GM13977 (cell line): ENCODE measurements at regions not wholly inside any gene's neighbourhood (a gene's known extent, or its start where the extent isn't known, plus 50 kb on each side); places are given as distances from the start of the nearest gene placed in this dataset.
A peak's percentile ranks its signal among the peaks of the same experiment; 100 is the strongest.
"Not testable (repeated sequence)": the region's sequence is repeated elsewhere in the genome, so short reads cannot be mapped to it uniquely, and the experiment has no call there.

ENCODE experiments used
- DNase-seq: peaks from one replicate; pipeline ENCODE4 v3.0.0; 2012; ENCODE audit warnings: low spot score
- CTCF ChIP-seq: IDR thresholded peaks from 2 replicates; pipeline ENCODE4 v1.5.1; 2012; ENCODE audit warnings: mild to moderate bottlenecking, control low read depth; ENCODE audit not compliant: insufficient read depth; ENCODE audit errors: extremely low read depth, missing control alignments
- in situ Hi-C: fragments of 300-500 bp; cut with MboI; formaldehyde crosslinking; loops from one replicate; pipeline ENCODE4 v1.12.0; 2022; ENCODE audit warnings: low sequenced_read_pairs, low pct_unique_long_range_greater_than_20kb, mixed read lengths, inconsistent platforms; ENCODE audit not compliant: unreplicated experiment

- in situ Hi-C loops: no loop called here
- no peak for TF ChIP-seq CTCF
Measured at GRCh38 chr6:28661097-28661713, 135.5 kb downstream of the GPX5 start.

GRCh38 chr6:28664870-28665396 is 139.3 kb downstream of the GPX5 start:
- TF ChIP-seq CTCF: no peak
- no peak for DNase-seq
- in situ Hi-C loops: no loop called here

More at GRCh38 chr6:28661097-28661713, 135.5 kb downstream of the GPX5 start:
- DNase-seq: no peak

- DNase-seq: no peak
- in situ Hi-C loops: no loop called here
- TF ChIP-seq CTCF: no peak
Measured at GRCh38 chr6:28673417-28673786, 147.7 kb downstream of the GPX5 start.

- peak; percentile 65 for DNase-seq
- no peak for TF ChIP-seq CTCF
- in situ Hi-C loops: no loop called here
Measured at GRCh38 chr6:28673787-28674671, 148.3 kb downstream of the GPX5 start.

- in situ Hi-C loops: loop anchor here (25.0 kb wide), 2 partner anchors 337 to 912 kb away; partner anchors contain the start of genes OR2H2 and ZNF311
- no peak for DNase-seq
- TF ChIP-seq CTCF: no peak
Measured at GRCh38 chr6:28675600-28675999, 149.9 kb downstream of the GPX5 start.

GRCh38 chr6:28682542-28682941 is 156.9 kb downstream of the GPX5 start:
- TF ChIP-seq CTCF: no peak
- no peak for DNase-seq
- in situ Hi-C loops: loop anchor here (25.0 kb wide), 2 partner anchors 330 to 905 kb away; partner anchors contain the start of genes OR2H2 and ZNF311

GRCh38 chr6:28682956-28683685 is 157.4 kb downstream of the GPX5 start:
- not testable (repeated sequence) for DNase-seq
- in situ Hi-C loops: loop anchor here (25.0 kb wide), 2 partner anchors 329 to 904 kb away; partner anchors contain the start of genes OR2H2 and ZNF311
